ENCODE measurements at regions not wholly inside any gene's neighbourhood (a gene's known extent, or its start where the extent isn't known, plus 50 kb on each side); places are given as distances from the start of the nearest gene placed in this dataset.
"Not testable (repeated sequence)": the region's sequence is repeated elsewhere in the genome, so short reads cannot be mapped to it uniquely, and the experiment has no call there.

DNA sequence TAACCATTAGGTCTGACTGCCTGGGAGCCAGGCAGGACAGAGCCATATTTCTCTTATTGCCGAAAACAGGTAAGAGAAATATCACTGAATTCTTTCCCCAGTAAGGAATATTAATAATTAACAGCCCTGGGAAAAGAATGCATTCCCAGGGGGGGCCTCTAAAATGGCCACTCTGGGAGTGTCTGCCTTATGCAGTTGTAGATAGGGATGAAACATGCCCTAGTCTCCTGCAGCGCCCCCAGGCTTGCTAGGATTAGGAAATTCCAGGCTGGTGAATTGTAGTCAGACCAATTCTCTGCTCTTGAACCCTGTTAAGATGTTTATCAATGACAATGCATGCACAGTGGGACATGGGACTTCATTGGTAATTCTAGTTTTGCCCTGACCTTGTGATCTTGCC lies 317.9 kb upstream of the GLI3 start:
- TF ChIP-seq, protein P1, sequence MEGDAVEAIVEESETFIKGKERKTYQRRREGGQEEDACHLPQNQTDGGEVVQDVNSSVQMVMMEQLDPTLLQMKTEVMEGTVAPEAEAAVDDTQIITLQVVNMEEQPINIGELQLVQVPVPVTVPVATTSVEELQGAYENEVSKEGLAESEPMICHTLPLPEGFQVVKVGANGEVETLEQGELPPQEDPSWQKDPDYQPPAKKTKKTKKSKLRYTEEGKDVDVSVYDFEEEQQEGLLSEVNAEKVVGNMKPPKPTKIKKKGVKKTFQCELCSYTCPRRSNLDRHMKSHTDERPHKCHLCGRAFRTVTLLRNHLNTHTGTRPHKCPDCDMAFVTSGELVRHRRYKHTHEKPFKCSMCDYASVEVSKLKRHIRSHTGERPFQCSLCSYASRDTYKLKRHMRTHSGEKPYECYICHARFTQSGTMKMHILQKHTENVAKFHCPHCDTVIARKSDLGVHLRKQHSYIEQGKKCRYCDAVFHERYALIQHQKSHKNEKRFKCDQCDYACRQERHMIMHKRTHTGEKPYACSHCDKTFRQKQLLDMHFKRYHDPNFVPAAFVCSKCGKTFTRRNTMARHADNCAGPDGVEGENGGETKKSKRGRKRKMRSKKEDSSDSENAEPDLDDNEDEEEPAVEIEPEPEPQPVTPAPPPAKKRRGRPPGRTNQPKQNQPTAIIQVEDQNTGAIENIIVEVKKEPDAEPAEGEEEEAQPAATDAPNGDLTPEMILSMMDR (IDR thresholded peaks at IDR 0.05 in 2 of 3, conservative IDR thresholded peaks at IDR 0.05 in 1 of 3; ENCODE audit: borderline replicate concordance in 1 of 3, insufficient read depth in 1 of 3, low read depth in 2 of 3, low read length in 2 of 3), result not testable (repeated sequence)
- TF ChIP-seq EZH2 (IDR thresholded peaks at IDR 0.05); POLR2AphosphoS5 (IDR thresholded peaks at IDR 0.05; ENCODE audit: low read depth, low read length); EGR1 (IDR thresholded peaks at IDR 0.05; ENCODE audit: low read depth); POLR2A (IDR thresholded peaks at IDR 0.05; ENCODE audit: borderline replicate concordance, extremely low read depth, insufficient read depth, insufficient read length); CBX3 (IDR thresholded peaks at IDR 0.05; ENCODE audit: low read depth); SP1 (IDR thresholded peaks at IDR 0.05; ENCODE audit: low read depth); YY1 (IDR thresholded peaks at IDR 0.05; ENCODE audit: extremely low read depth, insufficient replicate concordance, low read depth, low read length); RAD21 (IDR thresholded peaks at IDR 0.05; ENCODE audit: low read depth); SIN3A (IDR thresholded peaks at IDR 0.05; ENCODE audit: low read depth); CEBPB (IDR thresholded peaks at IDR 0.05; ENCODE audit: low read depth): not testable (repeated sequence)
- TF ChIP-seq, protein P2, sequence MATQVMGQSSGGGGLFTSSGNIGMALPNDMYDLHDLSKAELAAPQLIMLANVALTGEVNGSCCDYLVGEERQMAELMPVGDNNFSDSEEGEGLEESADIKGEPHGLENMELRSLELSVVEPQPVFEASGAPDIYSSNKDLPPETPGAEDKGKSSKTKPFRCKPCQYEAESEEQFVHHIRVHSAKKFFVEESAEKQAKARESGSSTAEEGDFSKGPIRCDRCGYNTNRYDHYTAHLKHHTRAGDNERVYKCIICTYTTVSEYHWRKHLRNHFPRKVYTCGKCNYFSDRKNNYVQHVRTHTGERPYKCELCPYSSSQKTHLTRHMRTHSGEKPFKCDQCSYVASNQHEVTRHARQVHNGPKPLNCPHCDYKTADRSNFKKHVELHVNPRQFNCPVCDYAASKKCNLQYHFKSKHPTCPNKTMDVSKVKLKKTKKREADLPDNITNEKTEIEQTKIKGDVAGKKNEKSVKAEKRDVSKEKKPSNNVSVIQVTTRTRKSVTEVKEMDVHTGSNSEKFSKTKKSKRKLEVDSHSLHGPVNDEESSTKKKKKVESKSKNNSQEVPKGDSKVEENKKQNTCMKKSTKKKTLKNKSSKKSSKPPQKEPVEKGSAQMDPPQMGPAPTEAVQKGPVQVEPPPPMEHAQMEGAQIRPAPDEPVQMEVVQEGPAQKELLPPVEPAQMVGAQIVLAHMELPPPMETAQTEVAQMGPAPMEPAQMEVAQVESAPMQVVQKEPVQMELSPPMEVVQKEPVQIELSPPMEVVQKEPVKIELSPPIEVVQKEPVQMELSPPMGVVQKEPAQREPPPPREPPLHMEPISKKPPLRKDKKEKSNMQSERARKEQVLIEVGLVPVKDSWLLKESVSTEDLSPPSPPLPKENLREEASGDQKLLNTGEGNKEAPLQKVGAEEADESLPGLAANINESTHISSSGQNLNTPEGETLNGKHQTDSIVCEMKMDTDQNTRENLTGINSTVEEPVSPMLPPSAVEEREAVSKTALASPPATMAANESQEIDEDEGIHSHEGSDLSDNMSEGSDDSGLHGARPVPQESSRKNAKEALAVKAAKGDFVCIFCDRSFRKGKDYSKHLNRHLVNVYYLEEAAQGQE (IDR thresholded peaks at IDR 0.05; ENCODE audit: low read depth), result not testable (repeated sequence)
- TF ChIP-seq, protein P3, sequence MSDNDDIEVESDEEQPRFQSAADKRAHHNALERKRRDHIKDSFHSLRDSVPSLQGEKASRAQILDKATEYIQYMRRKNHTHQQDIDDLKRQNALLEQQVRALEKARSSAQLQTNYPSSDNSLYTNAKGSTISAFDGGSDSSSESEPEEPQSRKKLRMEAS (IDR thresholded peaks at IDR 0.05), result not testable (repeated sequence)
